GM23338 (cell line): ENCODE measurements at regions not wholly inside any gene's neighbourhood (a gene's known extent, or its start where the extent isn't known, plus 50 kb on each side); places are given as distances from the start of the nearest gene placed in this dataset.

Experiments
- ATAC-seq: fragments of 200-7000 bp; cut with Tn5 transposase; 3 replicates; pipeline ENCODE4 v1.9.1; 2020
- DNase-seq: peaks from one replicate; pipeline ENCODE4 v3.0.0-alpha.2; 2015; ENCODE audit warnings: low spot score
- H2AFZ ChIP-seq: fragments of 200-600 bp; sonication (generic); 2 replicates; pipeline ENCODE4 v1.8.0; 2016; ENCODE audit warnings: antibody characterized with exemption, mild to moderate bottlenecking, moderate library complexity
- H3F3A ChIP-seq: fragments of 200-600 bp; sonication (generic); replicated peaks from 2 replicates; pipeline ENCODE4 v1.8.0; 2017; ENCODE audit warnings: antibody characterized with exemption, mixed run types, low read depth
- H3K27ac ChIP-seq: fragments of 200-600 bp; sonication (generic); 2 replicates; pipeline ENCODE4 v1.6.1; 2016; ENCODE audit warnings: low read depth
- H3K27me3 ChIP-seq: fragments of 200-600 bp; sonication (generic); 2 replicates; pipeline ENCODE4 v1.8.0; 2016; ENCODE audit warnings: mild to moderate bottlenecking, mixed run types, moderate library complexity; ENCODE audit not compliant: insufficient read depth
- H3K36me3 ChIP-seq: fragments of 200-600 bp; sonication (generic); 2 replicates; pipeline ENCODE4 v1.8.0; 2016; ENCODE audit warnings: mild to moderate bottlenecking; ENCODE audit not compliant: insufficient read depth
- H3K4me1 ChIP-seq: fragments of 200-600 bp; sonication (generic); 2 replicates; pipeline ENCODE4 v1.8.0; 2016; ENCODE audit warnings: mild to moderate bottlenecking, moderate library complexity; ENCODE audit not compliant: insufficient read depth
- H3K4me2 ChIP-seq: fragments of 200-600 bp; sonication (generic); 2 replicates; pipeline ENCODE4 v1.7.1; 2017; ENCODE audit warnings: mixed run types
- H3K4me3 ChIP-seq: fragments of 200-600 bp; sonication (generic); 2 replicates; pipeline ENCODE4 v1.6.1; 2016; ENCODE audit warnings: mixed run types
- H3K79me2 ChIP-seq: fragments of 200-600 bp; sonication (generic); replicated peaks from 2 replicates; pipeline ENCODE4 v1.8.0; 2017; ENCODE audit warnings: mild to moderate bottlenecking; ENCODE audit not compliant: insufficient read depth
- H3K9me2 ChIP-seq: fragments of 200-600 bp; sonication (generic); 2 replicates; pipeline ENCODE4 v1.8.0; 2017; ENCODE audit not compliant: insufficient read depth
- H4K20me1 ChIP-seq: fragments of 200-600 bp; sonication (generic); replicated peaks from 2 replicates; pipeline ENCODE4 v1.8.0; 2017; ENCODE audit warnings: mild to moderate bottlenecking; ENCODE audit not compliant: insufficient read depth
- H3K27ac Mint-ChIP-seq: 2 replicates; pipeline ENCODE4 v1.8.0; 2020; ENCODE audit warnings: inconsistent platforms, mild to moderate bottlenecking, moderate library complexity, mixed read lengths
- H3K27me3 Mint-ChIP-seq: 3 replicates; pipeline ENCODE4 v1.8.0; 2022; ENCODE audit warnings: low read depth, mild to moderate bottlenecking, moderate library complexity, mixed read lengths, inconsistent platforms; ENCODE audit not compliant: insufficient read depth, poor library complexity
- H3K36me3 Mint-ChIP-seq: 3 replicates; pipeline ENCODE4 v1.8.0; 2021; ENCODE audit warnings: low read depth, mild to moderate bottlenecking, inconsistent platforms, moderate library complexity, mixed read lengths
- H3K4me1 Mint-ChIP-seq: 3 replicates; pipeline ENCODE4 v1.8.0; 2020; ENCODE audit warnings: mild to moderate bottlenecking, inconsistent platforms, mixed read lengths
- H3K4me3 Mint-ChIP-seq: 3 replicates; pipeline ENCODE4 v1.8.0; 2021; ENCODE audit warnings: moderate library complexity, mild to moderate bottlenecking, inconsistent platforms, mixed read lengths
- H3K9me3 Mint-ChIP-seq: 3 replicates; pipeline ENCODE4 v1.8.0; 2020; ENCODE audit warnings: moderate library complexity, mild to moderate bottlenecking, inconsistent platforms, mixed read lengths
- CREB1 ChIP-seq: fragments of 250-450 bp; sonication (Bioruptor Pico); IDR thresholded peaks from 2 replicates; pipeline ENCODE4 v1.5.0; 2020; ENCODE audit warnings: low read depth, mild to moderate bottlenecking, moderate library complexity
- ETS1 ChIP-seq: IDR thresholded peaks from 2 replicates; pipeline ENCODE4 v1.6.1; 2016; ENCODE audit warnings: antibody characterized with exemption
- EZH2 ChIP-seq: fragments of 200-600 bp; sonication (generic); IDR thresholded peaks from one replicate; pipeline ENCODE4 v1.8.0; 2017; ENCODE audit warnings: antibody characterized with exemption, mild to moderate bottlenecking, low read depth; ENCODE audit not compliant: unreplicated experiment
- EZH2phosphoT487 ChIP-seq: fragments of 200-600 bp; sonication (generic); IDR thresholded peaks from one replicate; pipeline ENCODE4 v1.8.1; 2018; ENCODE audit warnings: antibody characterized with exemption; ENCODE audit not compliant: unreplicated experiment
- POLR2AphosphoS5 ChIP-seq: IDR thresholded peaks from 2 replicates; pipeline ENCODE4 v1.6.1; 2016; ENCODE audit warnings: antibody characterized with exemption, low read depth
- REST ChIP-seq: IDR thresholded peaks from one replicate; pipeline ENCODE4 v1.6.1; 2018; ENCODE audit warnings: antibody characterized with exemption; ENCODE audit not compliant: unreplicated experiment
- STAT1 ChIP-seq: IDR thresholded peaks from one replicate; pipeline ENCODE4 v1.6.1; 2016; ENCODE audit warnings: antibody characterized with exemption; ENCODE audit not compliant: unreplicated experiment
- ZNF114 ChIP-seq: fragments of 250-450 bp; sonication (Bioruptor Pico); IDR thresholded peaks from 2 replicates; pipeline ENCODE4 v1.5.0; 2020; ENCODE audit warnings: mild to moderate bottlenecking, moderate library complexity
- ZNF331 ChIP-seq: fragments of 250-450 bp; sonication (Bioruptor Pico); IDR thresholded peaks from 2 replicates; pipeline ENCODE4 v1.5.0; 2020; ENCODE audit warnings: low read depth, mild to moderate bottlenecking, moderate library complexity
- ZNF462 ChIP-seq: fragments of 250-450 bp; sonication (Bioruptor Pico); IDR thresholded peaks from 2 replicates; pipeline ENCODE4 v1.5.0; 2020; ENCODE audit warnings: mild to moderate bottlenecking, moderate library complexity

GRCh38 chr2:176457481-176457880 lies 188.2 kb downstream of the MTX2 start (continued):
- TF ChIP-seq REST (no peak), ETS1 (no peak), ZNF114 (no peak), POLR2AphosphoS5 (no peak), STAT1 (no peak)

GRCh38 chr2:176461098-176461808 lies 192.0 kb downstream of the MTX2 start:
- Mint-ChIP-seq H3K27ac (no peak overlapping the region), H3K9me3 (no peaks in the 10 kb centered on the region), H3K4me1 (peaks cover 10% of the 10 kb centered on the region), H3K4me3 (no peak overlapping the region), H3K27me3 (peaks cover 1% of the 10 kb centered on the region), H3K36me3 (no peaks in the 10 kb centered on the region)
- H3F3A ChIP-seq: no peaks in the 10 kb centered on the region
- H3K4me2 ChIP-seq: no peak overlapping the region
- DNase-seq (no peak), ATAC-seq (no peak)
- H2AFZ ChIP-seq: no peak overlapping the region
- no peaks in the 10 kb centered on the region for H4K20me1 ChIP-seq
- H3K9me2 ChIP-seq: no peaks in the 10 kb centered on the region
- H3K27me3 ChIP-seq: no peaks in the 10 kb centered on the region
- peaks cover 15% of the 10 kb centered on the region for H3K4me1 ChIP-seq
- no peak overlapping the region for H3K27ac ChIP-seq
- H3K4me3 ChIP-seq: no peak overlapping the region
- TF ChIP-seq ZNF331 (CRISPR knock-in tag) (no peak), EZH2phosphoT487 (no peak), ZNF462 (no peak), EZH2 (no peak), CREB1 (no peak), ZNF114 (no peak), POLR2AphosphoS5 (no peak)
- no peaks in the 10 kb centered on the region for H3K79me2 ChIP-seq
- no peaks in the 10 kb centered on the region for H3K36me3 ChIP-seq
